Left ventricle myocardium inferior (tissue), 1 donor: ENCODE measurements at regions not wholly inside any gene's neighbourhood (a gene's known extent, or its start where the extent isn't known, plus 50 kb on each side); places are given as distances from the start of the nearest gene placed in this dataset.

Experiments
- DNase-seq: peaks from one replicate; pipeline ENCODE4 v3.0.0-alpha.2; 2020
- H3K27ac ChIP-seq: fragments of 200-600 bp; replicated peaks from 2 replicates; pipeline ENCODE4 v1.8.0; 2021
- H3K27me3 ChIP-seq: fragments of 200-600 bp; 2 replicates; pipeline ENCODE4 v1.8.0; 2021; ENCODE audit warnings: low read depth
- H3K36me3 ChIP-seq: fragments of 200-600 bp; 2 replicates; pipeline ENCODE4 v1.8.0; 2021
- H3K4me1 ChIP-seq: fragments of 200-600 bp; 2 replicates; pipeline ENCODE4 v1.8.0; 2021
- H3K4me3 ChIP-seq: fragments of 200-600 bp; 2 replicates; pipeline ENCODE4 v1.8.0; 2021; ENCODE audit warnings: mild to moderate bottlenecking, moderate library complexity
- H3K9me3 ChIP-seq: fragments of 200-600 bp; replicated peaks from 2 replicates; pipeline ENCODE4 v1.8.0; 2021
- intact Hi-C: fragments of 100-400 bp; cut with micrococcal nuclease; formaldehyde crosslinking; loops from one replicate; pipeline ENCODE4 v1.11.0; 2022
- TF ChIP-seq, protein P1 (sequence below): fragments of 200-600 bp; IDR thresholded peaks from 2 replicates; pipeline ENCODE4 v1.8.0; 2021; ENCODE audit warnings: antibody characterized with exemption, mild to moderate bottlenecking, borderline replicate concordance
- donor health status: DM: no; HTN: yes; CAD: no; lungs with severe emphysema.

DNA sequence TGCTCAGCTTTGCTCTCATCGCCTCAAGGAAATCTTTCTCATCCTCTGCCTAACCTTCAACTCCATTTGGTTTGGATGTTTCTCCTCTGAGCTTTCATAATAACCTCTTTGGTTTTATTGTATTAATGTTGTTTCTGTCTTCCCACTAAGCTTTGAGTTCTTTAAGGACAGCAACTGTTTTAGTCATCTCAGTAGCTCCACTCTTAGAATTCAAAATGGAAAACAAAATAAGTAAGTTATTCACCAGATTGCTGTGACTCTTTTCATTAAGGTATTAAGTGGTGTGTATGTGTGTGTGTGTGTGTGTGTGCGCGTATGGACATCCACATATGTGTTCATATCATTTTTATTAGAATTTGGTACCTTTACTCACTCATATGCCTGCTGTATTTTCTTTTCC is 279.2 kb upstream of the BOD1L1 start:
- no peaks in the 10 kb centered on the region for H3K9me3 ChIP-seq
- intact Hi-C loops: no loop called here
- H3K4me1 ChIP-seq: no peaks in the 10 kb centered on the region
- no peaks in the 10 kb centered on the region for H3K36me3 ChIP-seq
- no peak for DNase-seq
- H3K4me3 ChIP-seq: no peak overlapping the region
- TF ChIP-seq, protein P1, sequence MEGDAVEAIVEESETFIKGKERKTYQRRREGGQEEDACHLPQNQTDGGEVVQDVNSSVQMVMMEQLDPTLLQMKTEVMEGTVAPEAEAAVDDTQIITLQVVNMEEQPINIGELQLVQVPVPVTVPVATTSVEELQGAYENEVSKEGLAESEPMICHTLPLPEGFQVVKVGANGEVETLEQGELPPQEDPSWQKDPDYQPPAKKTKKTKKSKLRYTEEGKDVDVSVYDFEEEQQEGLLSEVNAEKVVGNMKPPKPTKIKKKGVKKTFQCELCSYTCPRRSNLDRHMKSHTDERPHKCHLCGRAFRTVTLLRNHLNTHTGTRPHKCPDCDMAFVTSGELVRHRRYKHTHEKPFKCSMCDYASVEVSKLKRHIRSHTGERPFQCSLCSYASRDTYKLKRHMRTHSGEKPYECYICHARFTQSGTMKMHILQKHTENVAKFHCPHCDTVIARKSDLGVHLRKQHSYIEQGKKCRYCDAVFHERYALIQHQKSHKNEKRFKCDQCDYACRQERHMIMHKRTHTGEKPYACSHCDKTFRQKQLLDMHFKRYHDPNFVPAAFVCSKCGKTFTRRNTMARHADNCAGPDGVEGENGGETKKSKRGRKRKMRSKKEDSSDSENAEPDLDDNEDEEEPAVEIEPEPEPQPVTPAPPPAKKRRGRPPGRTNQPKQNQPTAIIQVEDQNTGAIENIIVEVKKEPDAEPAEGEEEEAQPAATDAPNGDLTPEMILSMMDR: no peak
- H3K27ac ChIP-seq: no peak overlapping the region
- H3K27me3 ChIP-seq: no peaks in the 10 kb centered on the region

DNA sequence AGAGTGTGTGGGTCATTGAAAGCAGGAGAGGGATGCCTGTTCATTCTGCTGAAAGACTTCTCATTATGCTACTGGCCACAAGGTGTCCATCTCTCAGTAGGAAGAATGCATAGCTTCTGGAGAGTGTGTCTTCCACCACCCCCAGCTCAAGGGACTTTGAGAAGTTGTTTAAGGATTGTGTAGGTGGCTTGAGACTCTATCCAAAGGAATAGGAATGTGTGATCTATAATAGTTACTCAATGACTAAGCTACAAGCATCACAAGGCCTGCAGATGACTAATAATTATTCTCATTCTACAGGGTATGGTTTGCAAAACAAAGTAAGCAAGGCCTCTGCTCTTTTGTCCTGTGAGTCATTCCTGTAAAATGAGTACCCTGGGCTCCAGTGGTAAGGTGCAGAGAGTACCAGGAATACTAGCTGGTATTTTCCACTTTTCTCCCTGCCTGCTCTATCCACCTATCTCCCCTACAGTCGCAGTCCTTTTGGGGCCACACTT is 279.8 kb upstream of the BOD1L1 start:
- DNase-seq: no peak
- no peak overlapping the region for H3K27ac ChIP-seq
- H3K27me3 ChIP-seq: no peaks in the 10 kb centered on the region
- intact Hi-C loops: no loop called here
- H3K9me3 ChIP-seq: no peaks in the 10 kb centered on the region
- no peaks in the 10 kb centered on the region for H3K36me3 ChIP-seq
- TF ChIP-seq, protein P1: peak; percentile 36
- no peak overlapping the region for H3K4me3 ChIP-seq
- H3K4me1 ChIP-seq: no peaks in the 10 kb centered on the region

DNA sequence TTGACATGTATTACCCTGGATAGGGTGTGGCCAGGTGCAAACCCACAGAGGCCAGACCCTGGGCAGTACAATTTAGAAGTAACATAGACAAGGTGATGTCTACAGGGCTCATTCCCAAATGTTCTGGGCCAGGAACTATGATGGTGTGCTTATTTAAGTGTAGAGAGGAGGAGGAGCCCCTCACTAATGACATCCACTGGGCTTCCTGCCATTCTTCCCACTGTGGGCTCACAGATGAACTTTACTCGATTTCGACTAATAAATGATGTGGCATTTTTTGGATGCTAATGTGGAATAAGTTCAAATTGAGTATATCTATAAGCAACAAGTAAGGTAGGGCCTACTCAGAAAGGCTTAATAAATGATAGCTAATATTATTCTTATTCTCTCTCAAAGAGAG is 280.9 kb upstream of the BOD1L1 start:
- no peaks in the 10 kb centered on the region for H3K9me3 ChIP-seq

DNA sequence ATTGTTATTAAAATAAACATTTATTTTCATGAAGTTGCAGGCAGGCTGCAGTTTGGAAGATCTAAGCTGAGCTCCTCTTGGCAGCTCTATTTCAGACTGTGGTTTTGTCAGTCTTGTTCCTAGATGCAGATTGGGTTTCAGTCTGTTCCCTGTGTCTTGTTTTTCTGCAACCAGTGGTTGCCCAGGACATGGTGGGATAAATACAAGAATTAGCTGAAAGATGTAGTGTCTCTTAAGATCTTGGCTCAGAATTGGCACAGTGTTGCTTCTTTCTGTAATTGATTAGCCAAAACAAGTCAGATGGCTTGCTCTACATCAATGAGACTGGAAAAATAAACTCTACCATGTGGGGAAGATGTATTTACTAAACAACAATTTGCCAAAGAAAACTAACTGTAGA is 283.0 kb upstream of the BOD1L1 start:
- TF ChIP-seq, protein P1: no peak
- no peaks in the 10 kb centered on the region for H3K27me3 ChIP-seq
- no peak overlapping the region for H3K4me3 ChIP-seq
- intact Hi-C loops: no loop called here
- H3K27ac ChIP-seq: no peak overlapping the region
- H3K9me3 ChIP-seq: no peaks in the 10 kb centered on the region
- no peak for DNase-seq
- H3K4me1 ChIP-seq: no peaks in the 10 kb centered on the region
- H3K36me3 ChIP-seq: no peaks in the 10 kb centered on the region

More for the DNA sequence above, 280.9 kb upstream of the BOD1L1 start:
- intact Hi-C loops: no loop called here
- TF ChIP-seq, protein P1: no peak
- Histone ChIP-seq H3K27ac (no peak overlapping the region), H3K4me3 (no peak overlapping the region), H3K36me3 (no peaks in the 10 kb centered on the region), H3K27me3 (no peaks in the 10 kb centered on the region), H3K4me1 (no peaks in the 10 kb centered on the region)
- DNase-seq: no peak

DNA sequence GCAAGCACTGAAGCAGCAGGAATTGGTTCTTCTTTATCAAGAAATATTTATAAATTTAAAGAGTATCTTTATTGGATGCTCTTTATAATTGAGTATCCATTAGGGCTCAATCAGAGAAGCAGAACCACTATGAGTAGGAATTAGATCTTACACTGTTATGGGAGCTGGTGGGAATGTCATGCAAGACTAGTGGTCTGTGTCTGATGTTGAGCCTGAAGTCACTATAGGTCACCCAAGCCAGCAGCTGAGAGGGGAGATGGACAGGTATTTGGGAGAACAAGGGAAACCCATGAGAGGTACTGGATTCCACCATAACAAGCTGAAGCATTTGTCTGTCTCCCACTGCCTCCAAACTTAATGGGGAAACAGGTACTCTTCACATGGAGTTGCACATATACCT is 283.7 kb upstream of the BOD1L1 start:
- no peak overlapping the region for H3K4me3 ChIP-seq
- H3K27me3 ChIP-seq: no peaks in the 10 kb centered on the region
- TF ChIP-seq, protein P1: no peak
- intact Hi-C loops: no loop called here
- H3K4me1 ChIP-seq: no peaks in the 10 kb centered on the region
- no peaks in the 10 kb centered on the region for H3K9me3 ChIP-seq
- H3K27ac ChIP-seq: no peak overlapping the region
- no peaks in the 10 kb centered on the region for H3K36me3 ChIP-seq
- DNase-seq: no peak
